H1 (cell line): ENCODE measurements at regions not wholly inside any gene's neighbourhood (a gene's known extent, or its start where the extent isn't known, plus 50 kb on each side); places are given as distances from the start of the nearest gene placed in this dataset.

Experiments used
- BACH1 ChIP-seq: IDR thresholded peaks from 2 replicates; pipeline ENCODE4 v1.6.1; 2012; ENCODE audit warnings: low read length, improper control_type of control experiment
- POLR2A ChIP-seq, 2 experiments: IDR thresholded peaks; 1 replicate in 1 of 2; 2 replicates in 1 of 2; pipeline ENCODE4 v1.6.1; 2011; ENCODE audit warnings: low read depth in 2 of 2, low read length in 2 of 2, mild to moderate bottlenecking in 2 of 2; ENCODE audit errors: control extremely low read depth in 1 of 2
- SP2 ChIP-seq: IDR thresholded peaks from 2 replicates; pipeline ENCODE4 v1.6.1; 2012; ENCODE audit warnings: mild to moderate bottlenecking, low read length, inconsistent platforms
- YY1 ChIP-seq: IDR thresholded peaks from 2 replicates; pipeline ENCODE4 v1.6.1; 2011; ENCODE audit warnings: low read depth, mild to moderate bottlenecking, low read length

GRCh38 chr5:126277762-126278161 is 145.4 kb upstream of the GRAMD2B start (continued):
- TF ChIP-seq SP2, result no peak
- TF ChIP-seq YY1, result no peak
- no peak for TF ChIP-seq POLR2A (IDR thresholded peaks at IDR 0.05; ENCODE audit: control extremely low read depth in 1 of 2, low read depth in 2 of 2, low read length in 2 of 2)
- TF ChIP-seq BACH1, result no peak
